A549 (cell line): ENCODE measurements at regions not wholly inside any gene's neighbourhood (a gene's known extent, or its start where the extent isn't known, plus 50 kb on each side); places are given as distances from the start of the nearest gene placed in this dataset.
"Not testable (repeated sequence)": the region's sequence is repeated elsewhere in the genome, so short reads cannot be mapped to it uniquely, and the experiment has no call there.

ENCODE experiments used
- CHD2 ChIP-seq: fragments of 150-350 bp; IDR thresholded peaks from 2 replicates; pipeline ENCODE4 v1.6.1; 2014; ENCODE audit warnings: low read length; ENCODE audit not compliant: partially characterized antibody
- EHMT2 ChIP-seq: fragments of 200-600 bp; sonication (generic); IDR thresholded peaks from 2 replicates; pipeline ENCODE4 v1.6.1; 2016; ENCODE audit warnings: antibody characterized with exemption, low read depth, mild to moderate bottlenecking, moderate library complexity
- EP300 ChIP-seq, 2 experiments: fragments of >200 bp; sonication (Bioruptor Twin); formaldehyde crosslinking; IDR thresholded peaks; 2 replicates in 1 of 2; 3 replicates in 1 of 2; pipeline ENCODE4 v1.6.1; 2016 to 2017
- FOSL2 ChIP-seq, 2 experiments: fragments of 450-650 bp in 1 of 2; fragments of >200 bp in 1 of 2; sonication (Bioruptor Twin) in 1 of 2; formaldehyde crosslinking; IDR thresholded peaks; 2 replicates each; pipeline versions ENCODE4 v1.5.0 to v1.6.1; 2016 to 2020; ENCODE audit warnings: mild to moderate bottlenecking in 1 of 2, moderate library complexity in 1 of 2
- JUN ChIP-seq, 2 experiments: fragments of >200 bp; sonication (Bioruptor Twin); formaldehyde crosslinking; IDR thresholded peaks; 2 replicates in 1 of 2; 3 replicates in 1 of 2; pipeline ENCODE4 v1.6.1; 2016 to 2017
- MAFK ChIP-seq: fragments of 450-650 bp; IDR thresholded peaks from 2 replicates; pipeline ENCODE4 v1.6.1; 2014; ENCODE audit not compliant: partially characterized antibody
- POLR2A ChIP-seq: IDR thresholded peaks from 2 replicates; pipeline ENCODE4 v1.6.1; 2012; ENCODE audit warnings: mild to moderate bottlenecking, low read length
- SMC3 ChIP-seq: fragments of >200 bp; sonication (Bioruptor Twin); formaldehyde crosslinking; IDR thresholded peaks from 3 replicates; pipeline ENCODE4 v1.6.1; 2018; ENCODE audit warnings: inconsistent platforms
- ZFP36 ChIP-seq: fragments of 450-650 bp; IDR thresholded peaks from 2 replicates; pipeline ENCODE4 v1.6.1; 2014; ENCODE audit warnings: borderline replicate concordance; ENCODE audit not compliant: partially characterized antibody
- TF ChIP-seq, protein P1 (sequence below): fragments of >200 bp; sonication (Bioruptor Twin); formaldehyde crosslinking; IDR thresholded peaks from 3 replicates; pipeline ENCODE4 v1.5.1; 2016
- TF ChIP-seq, protein P2 (sequence below): fragments of 150-350 bp; IDR thresholded peaks from 2 replicates; pipeline ENCODE4 v1.6.1; 2014; ENCODE audit warnings: low read depth, mild to moderate bottlenecking, low read length
- TF ChIP-seq, protein P3 (sequence below): fragments of 450-650 bp; IDR thresholded peaks from 2 replicates; pipeline ENCODE4 v1.6.1; 2014; ENCODE audit warnings: antibody characterized with exemption
- TF ChIP-seq, protein P4 (sequence below): fragments of 200-600 bp; sonication (generic); IDR thresholded peaks from 2 replicates; pipeline ENCODE4 v1.6.1; 2016; ENCODE audit warnings: antibody characterized with exemption, mild to moderate bottlenecking, moderate library complexity

DNA sequence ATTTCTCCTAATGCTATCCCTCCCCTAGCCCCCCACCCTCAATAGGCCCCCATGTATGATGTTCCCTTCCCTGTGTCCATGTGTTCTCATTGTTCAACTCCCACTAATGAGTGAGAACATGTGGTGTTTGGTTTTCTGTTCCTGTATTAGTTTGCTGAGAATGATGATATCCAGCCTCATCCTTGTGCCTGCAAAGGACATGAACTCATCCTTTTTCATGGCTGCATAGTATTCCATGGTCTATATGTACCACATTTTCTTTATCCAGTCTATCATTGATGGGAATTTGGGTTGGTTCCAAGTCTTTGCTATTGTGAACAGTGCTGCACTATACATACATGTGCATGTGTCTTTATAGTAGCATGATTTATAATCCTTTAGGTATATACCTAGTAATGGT, 217.5 kb upstream of the ASCC3 start:
- not testable (repeated sequence) for TF ChIP-seq EP300 (IDR thresholded peaks at IDR 0.05); POLR2A; ZFP36; JUN (IDR thresholded peaks at IDR 0.05); MAFK; CHD2; FOSL2 (IDR thresholded peaks at IDR 0.05); FOSL2 (CRISPR knock-in tag; IDR thresholded peaks at IDR 0.05); EHMT2; SMC3
- TF ChIP-seq, protein P1, sequence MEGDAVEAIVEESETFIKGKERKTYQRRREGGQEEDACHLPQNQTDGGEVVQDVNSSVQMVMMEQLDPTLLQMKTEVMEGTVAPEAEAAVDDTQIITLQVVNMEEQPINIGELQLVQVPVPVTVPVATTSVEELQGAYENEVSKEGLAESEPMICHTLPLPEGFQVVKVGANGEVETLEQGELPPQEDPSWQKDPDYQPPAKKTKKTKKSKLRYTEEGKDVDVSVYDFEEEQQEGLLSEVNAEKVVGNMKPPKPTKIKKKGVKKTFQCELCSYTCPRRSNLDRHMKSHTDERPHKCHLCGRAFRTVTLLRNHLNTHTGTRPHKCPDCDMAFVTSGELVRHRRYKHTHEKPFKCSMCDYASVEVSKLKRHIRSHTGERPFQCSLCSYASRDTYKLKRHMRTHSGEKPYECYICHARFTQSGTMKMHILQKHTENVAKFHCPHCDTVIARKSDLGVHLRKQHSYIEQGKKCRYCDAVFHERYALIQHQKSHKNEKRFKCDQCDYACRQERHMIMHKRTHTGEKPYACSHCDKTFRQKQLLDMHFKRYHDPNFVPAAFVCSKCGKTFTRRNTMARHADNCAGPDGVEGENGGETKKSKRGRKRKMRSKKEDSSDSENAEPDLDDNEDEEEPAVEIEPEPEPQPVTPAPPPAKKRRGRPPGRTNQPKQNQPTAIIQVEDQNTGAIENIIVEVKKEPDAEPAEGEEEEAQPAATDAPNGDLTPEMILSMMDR, result not testable (repeated sequence)
- TF ChIP-seq, protein P2, sequence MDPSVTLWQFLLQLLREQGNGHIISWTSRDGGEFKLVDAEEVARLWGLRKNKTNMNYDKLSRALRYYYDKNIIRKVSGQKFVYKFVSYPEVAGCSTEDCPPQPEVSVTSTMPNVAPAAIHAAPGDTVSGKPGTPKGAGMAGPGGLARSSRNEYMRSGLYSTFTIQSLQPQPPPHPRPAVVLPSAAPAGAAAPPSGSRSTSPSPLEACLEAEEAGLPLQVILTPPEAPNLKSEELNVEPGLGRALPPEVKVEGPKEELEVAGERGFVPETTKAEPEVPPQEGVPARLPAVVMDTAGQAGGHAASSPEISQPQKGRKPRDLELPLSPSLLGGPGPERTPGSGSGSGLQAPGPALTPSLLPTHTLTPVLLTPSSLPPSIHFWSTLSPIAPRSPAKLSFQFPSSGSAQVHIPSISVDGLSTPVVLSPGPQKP, result not testable (repeated sequence)
- TF ChIP-seq, protein P3, sequence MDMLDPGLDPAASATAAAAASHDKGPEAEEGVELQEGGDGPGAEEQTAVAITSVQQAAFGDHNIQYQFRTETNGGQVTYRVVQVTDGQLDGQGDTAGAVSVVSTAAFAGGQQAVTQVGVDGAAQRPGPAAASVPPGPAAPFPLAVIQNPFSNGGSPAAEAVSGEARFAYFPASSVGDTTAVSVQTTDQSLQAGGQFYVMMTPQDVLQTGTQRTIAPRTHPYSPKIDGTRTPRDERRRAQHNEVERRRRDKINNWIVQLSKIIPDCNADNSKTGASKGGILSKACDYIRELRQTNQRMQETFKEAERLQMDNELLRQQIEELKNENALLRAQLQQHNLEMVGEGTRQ, result not testable (repeated sequence)
- TF ChIP-seq, protein P4, sequence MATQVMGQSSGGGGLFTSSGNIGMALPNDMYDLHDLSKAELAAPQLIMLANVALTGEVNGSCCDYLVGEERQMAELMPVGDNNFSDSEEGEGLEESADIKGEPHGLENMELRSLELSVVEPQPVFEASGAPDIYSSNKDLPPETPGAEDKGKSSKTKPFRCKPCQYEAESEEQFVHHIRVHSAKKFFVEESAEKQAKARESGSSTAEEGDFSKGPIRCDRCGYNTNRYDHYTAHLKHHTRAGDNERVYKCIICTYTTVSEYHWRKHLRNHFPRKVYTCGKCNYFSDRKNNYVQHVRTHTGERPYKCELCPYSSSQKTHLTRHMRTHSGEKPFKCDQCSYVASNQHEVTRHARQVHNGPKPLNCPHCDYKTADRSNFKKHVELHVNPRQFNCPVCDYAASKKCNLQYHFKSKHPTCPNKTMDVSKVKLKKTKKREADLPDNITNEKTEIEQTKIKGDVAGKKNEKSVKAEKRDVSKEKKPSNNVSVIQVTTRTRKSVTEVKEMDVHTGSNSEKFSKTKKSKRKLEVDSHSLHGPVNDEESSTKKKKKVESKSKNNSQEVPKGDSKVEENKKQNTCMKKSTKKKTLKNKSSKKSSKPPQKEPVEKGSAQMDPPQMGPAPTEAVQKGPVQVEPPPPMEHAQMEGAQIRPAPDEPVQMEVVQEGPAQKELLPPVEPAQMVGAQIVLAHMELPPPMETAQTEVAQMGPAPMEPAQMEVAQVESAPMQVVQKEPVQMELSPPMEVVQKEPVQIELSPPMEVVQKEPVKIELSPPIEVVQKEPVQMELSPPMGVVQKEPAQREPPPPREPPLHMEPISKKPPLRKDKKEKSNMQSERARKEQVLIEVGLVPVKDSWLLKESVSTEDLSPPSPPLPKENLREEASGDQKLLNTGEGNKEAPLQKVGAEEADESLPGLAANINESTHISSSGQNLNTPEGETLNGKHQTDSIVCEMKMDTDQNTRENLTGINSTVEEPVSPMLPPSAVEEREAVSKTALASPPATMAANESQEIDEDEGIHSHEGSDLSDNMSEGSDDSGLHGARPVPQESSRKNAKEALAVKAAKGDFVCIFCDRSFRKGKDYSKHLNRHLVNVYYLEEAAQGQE, result not testable (repeated sequence)
